Ishikawa (cell line): ENCODE measurements at regions not wholly inside any gene's neighbourhood (a gene's known extent, or its start where the extent isn't known, plus 50 kb on each side); places are given as distances from the start of the nearest gene placed in this dataset.

Experiments used
- CEBPB ChIP-seq: IDR thresholded peaks from 2 replicates; pipeline ENCODE4 v1.6.1; 2012
- CREB1 ChIP-seq: IDR thresholded peaks from 2 replicates; pipeline ENCODE4 v1.6.1; 2012; ENCODE audit warnings: low read depth
- EGR1 ChIP-seq: IDR thresholded peaks from 2 replicates; pipeline ENCODE4 v1.6.1; 2012
- EP300 ChIP-seq: IDR thresholded peaks from 2 replicates; pipeline ENCODE4 v1.6.1; 2012; ENCODE audit warnings: borderline replicate concordance
- FOXM1 ChIP-seq: IDR thresholded peaks from 2 replicates; pipeline ENCODE4 v1.6.1; 2012; ENCODE audit warnings: low read depth, borderline replicate concordance
- NFIC ChIP-seq: IDR thresholded peaks from 2 replicates; pipeline ENCODE4 v1.6.1; 2012
- RAD21 ChIP-seq: IDR thresholded peaks from 2 replicates; pipeline ENCODE4 v1.6.1; 2012; ENCODE audit warnings: low read depth
- TAF1 ChIP-seq: IDR thresholded peaks from 2 replicates; pipeline ENCODE4 v1.6.1; 2012; ENCODE audit warnings: low read depth, mild to moderate bottlenecking
- TCF12 ChIP-seq: IDR thresholded peaks from 2 replicates; pipeline ENCODE4 v1.6.1; 2012; ENCODE audit warnings: low read depth
- TEAD4 ChIP-seq: IDR thresholded peaks from 2 replicates; pipeline ENCODE4 v1.6.1; 2012
- YY1 ChIP-seq: IDR thresholded peaks from 2 replicates; pipeline ENCODE4 v1.6.1; 2012; ENCODE audit warnings: low read depth
- ZBTB7A ChIP-seq: IDR thresholded peaks from 2 replicates; pipeline ENCODE4 v1.6.1; 2012; ENCODE audit warnings: low read depth
- TF ChIP-seq, protein P1 (sequence below): IDR thresholded peaks from 2 replicates; pipeline ENCODE4 v1.6.1; 2012
- TF ChIP-seq, protein P2 (sequence below): IDR thresholded peaks from 2 replicates; pipeline ENCODE4 v1.6.1; 2012
- TF ChIP-seq, protein P3 (sequence below): IDR thresholded peaks from 2 replicates; pipeline ENCODE4 v1.6.1; 2012; ENCODE audit warnings: low read depth, mild to moderate bottlenecking

DNA sequence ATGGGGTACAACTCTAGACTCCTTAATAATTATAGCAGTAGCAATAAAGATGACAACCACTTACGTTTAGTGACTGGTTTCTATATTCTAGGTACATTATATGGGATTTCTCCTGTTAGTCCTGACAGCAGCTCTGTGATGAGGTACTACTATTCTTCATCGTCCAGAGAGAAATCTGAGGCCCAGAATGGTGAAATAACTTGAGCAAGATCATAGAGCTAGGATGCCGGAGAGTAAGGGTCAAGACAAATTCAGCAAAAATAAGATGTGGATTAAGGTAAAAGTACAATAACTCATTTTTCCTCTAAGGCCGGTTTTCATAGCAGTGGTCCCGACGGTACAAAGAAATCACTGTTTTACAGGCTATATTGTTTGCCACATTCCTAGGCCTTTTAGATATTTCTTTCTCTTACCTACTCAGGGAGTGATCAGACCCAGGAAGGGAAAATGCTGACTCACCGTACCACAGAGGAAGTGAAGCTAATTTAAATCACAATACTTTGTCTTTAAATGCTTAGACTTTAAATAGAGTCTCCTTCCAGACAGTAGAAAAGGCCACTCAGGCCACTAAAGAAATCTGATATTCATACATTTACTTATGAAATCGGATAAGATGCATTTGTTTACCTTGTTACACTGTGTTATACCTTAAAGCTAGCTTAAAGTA lies 2023.0 kb upstream of the AGA start:
- TF ChIP-seq, protein P1, sequence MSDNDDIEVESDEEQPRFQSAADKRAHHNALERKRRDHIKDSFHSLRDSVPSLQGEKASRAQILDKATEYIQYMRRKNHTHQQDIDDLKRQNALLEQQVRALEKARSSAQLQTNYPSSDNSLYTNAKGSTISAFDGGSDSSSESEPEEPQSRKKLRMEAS: no peak
- TF ChIP-seq EP300: no peak
- TF ChIP-seq ZBTB7A: no peak
- TF ChIP-seq FOXM1: no peak
- TF ChIP-seq TAF1: no peak
- TF ChIP-seq, protein P2, sequence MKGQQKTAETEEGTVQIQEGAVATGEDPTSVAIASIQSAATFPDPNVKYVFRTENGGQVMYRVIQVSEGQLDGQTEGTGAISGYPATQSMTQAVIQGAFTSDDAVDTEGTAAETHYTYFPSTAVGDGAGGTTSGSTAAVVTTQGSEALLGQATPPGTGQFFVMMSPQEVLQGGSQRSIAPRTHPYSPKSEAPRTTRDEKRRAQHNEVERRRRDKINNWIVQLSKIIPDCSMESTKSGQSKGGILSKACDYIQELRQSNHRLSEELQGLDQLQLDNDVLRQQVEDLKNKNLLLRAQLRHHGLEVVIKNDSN: no peak
- no peak for TF ChIP-seq EGR1
- TF ChIP-seq, protein P3, sequence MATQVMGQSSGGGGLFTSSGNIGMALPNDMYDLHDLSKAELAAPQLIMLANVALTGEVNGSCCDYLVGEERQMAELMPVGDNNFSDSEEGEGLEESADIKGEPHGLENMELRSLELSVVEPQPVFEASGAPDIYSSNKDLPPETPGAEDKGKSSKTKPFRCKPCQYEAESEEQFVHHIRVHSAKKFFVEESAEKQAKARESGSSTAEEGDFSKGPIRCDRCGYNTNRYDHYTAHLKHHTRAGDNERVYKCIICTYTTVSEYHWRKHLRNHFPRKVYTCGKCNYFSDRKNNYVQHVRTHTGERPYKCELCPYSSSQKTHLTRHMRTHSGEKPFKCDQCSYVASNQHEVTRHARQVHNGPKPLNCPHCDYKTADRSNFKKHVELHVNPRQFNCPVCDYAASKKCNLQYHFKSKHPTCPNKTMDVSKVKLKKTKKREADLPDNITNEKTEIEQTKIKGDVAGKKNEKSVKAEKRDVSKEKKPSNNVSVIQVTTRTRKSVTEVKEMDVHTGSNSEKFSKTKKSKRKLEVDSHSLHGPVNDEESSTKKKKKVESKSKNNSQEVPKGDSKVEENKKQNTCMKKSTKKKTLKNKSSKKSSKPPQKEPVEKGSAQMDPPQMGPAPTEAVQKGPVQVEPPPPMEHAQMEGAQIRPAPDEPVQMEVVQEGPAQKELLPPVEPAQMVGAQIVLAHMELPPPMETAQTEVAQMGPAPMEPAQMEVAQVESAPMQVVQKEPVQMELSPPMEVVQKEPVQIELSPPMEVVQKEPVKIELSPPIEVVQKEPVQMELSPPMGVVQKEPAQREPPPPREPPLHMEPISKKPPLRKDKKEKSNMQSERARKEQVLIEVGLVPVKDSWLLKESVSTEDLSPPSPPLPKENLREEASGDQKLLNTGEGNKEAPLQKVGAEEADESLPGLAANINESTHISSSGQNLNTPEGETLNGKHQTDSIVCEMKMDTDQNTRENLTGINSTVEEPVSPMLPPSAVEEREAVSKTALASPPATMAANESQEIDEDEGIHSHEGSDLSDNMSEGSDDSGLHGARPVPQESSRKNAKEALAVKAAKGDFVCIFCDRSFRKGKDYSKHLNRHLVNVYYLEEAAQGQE: no peak
- no peak for TF ChIP-seq TCF12
- TF ChIP-seq YY1: no peak
- no peak for TF ChIP-seq NFIC
- no peak for TF ChIP-seq RAD21
- TF ChIP-seq CREB1: no peak
- no peak for TF ChIP-seq TEAD4
- TF ChIP-seq CEBPB: no peak

DNA sequence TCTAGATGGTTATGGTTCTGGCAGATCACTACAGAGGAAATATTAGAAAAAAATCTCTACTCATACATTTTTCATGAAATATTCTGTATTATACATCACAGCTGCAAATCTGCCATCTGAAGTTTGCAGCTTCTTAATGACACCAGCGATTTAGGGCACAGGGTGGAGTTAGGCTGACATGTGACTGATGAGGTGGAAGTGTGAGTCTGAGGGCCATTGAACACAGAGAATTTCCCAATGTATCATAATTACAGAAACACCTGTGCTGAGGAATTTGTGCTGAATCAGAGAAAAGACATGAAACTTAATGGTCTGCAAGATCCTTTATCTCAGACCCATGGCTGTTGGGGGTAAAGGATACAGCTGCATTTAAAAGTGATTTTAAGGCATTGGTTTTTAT lies 2025.6 kb upstream of the AGA start:
- no peak for TF ChIP-seq CREB1
- TF ChIP-seq FOXM1: no peak
- no peak for TF ChIP-seq NFIC
- TF ChIP-seq TEAD4: no peak
- TF ChIP-seq, protein P2: no peak
- TF ChIP-seq, protein P1: no peak
- TF ChIP-seq EP300: no peak
- TF ChIP-seq ZBTB7A: no peak
- TF ChIP-seq EGR1: no peak

DNA sequence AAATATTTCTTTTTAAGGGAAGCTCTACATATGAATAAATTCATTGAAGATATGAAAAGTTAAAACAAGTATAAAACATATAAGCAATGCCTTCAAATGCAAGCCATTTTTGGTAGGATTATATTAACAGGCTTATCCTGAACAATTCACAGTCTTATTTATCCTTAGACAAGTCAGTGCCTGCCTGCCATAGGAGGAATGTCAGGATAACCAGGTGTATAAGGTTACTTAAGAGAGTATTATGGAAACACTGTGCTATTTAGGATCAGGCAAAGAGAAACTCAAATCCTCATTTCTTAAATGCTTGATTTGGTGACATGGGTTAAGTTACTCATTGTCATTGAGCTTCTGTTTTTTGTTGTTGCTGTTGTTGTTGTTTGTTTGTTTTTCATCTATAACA lies 2029.9 kb upstream of the AGA start:
- TF ChIP-seq TAF1 (no peak), YY1 (no peak), TCF12 (no peak), RAD21 (no peak), ZBTB7A (no peak), CEBPB (no peak), EP300 (no peak), EGR1 (no peak), CREB1 (no peak), FOXM1 (no peak), NFIC (no peak), TEAD4 (no peak)
- TF ChIP-seq, protein P2: no peak
- TF ChIP-seq, protein P1: no peak
- TF ChIP-seq, protein P3: no peak

DNA sequence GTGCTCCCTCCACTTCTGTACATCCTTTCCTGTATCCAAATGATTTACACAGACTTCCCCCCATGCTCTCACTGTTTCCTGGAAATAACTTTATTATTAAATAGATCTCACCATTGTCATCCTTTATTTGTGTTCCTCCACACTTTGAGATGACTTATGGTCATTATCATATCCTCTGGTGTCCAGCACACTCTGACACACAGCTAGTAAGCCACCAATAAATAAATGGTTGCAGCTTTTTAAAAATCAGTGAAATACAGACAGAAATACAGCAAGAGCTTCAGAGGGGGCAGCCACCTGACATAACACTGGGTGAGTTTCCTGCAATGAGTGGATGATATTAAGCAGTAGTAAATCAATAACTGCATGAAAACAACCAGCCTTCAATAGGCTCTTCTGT lies 2036.4 kb upstream of the AGA start:
- TF ChIP-seq CEBPB (no peak), RAD21 (no peak), NFIC (no peak), YY1 (no peak), TCF12 (no peak), EP300 (no peak)
- TF ChIP-seq, protein P1: no peak

DNA sequence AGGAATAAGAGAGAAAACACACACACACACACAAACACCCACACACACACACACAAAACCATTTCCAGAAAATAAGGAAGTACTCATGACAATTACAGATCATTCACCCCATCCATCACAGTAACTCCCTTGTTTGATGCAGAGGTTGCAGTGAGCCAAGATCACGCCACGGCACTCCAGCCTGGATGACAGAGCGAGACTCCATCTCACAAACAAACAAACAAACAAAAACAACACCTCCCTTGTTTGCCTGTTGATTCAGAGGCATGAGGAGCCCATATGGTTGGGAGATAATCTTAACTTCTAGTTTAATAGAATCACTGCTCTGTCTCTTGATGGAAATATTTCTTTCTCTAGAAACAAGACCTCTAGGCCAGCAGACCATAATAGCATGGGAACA lies 2043.5 kb upstream of the AGA start:
- TF ChIP-seq TCF12 (no peak), TEAD4 (no peak), NFIC (no peak), YY1 (no peak), EGR1 (no peak)
